Psoas muscle (tissue), 7 donors: ENCODE measurements at regions not wholly inside any gene's neighbourhood (a gene's known extent, or its start where the extent isn't known, plus 50 kb on each side); places are given as distances from the start of the nearest gene placed in this dataset.

Experiments used
- ATAC-seq, 4 donors: fragments of 200-7000 bp; cut with Tn5 transposase; one replicate each; pipeline ENCODE4 v1.9.1; 2020; ENCODE audit warnings: moderate library complexity in 3 of 4, mild to moderate bottlenecking in 2 of 4
- DNase-seq, 2 donors: peaks; one replicate each; pipeline ENCODE4 v3.0.0-alpha.2; 2020
- H3K27ac ChIP-seq: fragments of 200-600 bp; one replicate; pipeline ENCODE4 v1.8.0; 2022
- H3K27me3 ChIP-seq, 3 donors: fragments of 200-600 bp in 1 of 3; one replicate each; pipeline versions ENCODE4 v1.6.1 to v1.8.0; 2013 to 2022; ENCODE audit warnings: low read length in 2 of 3, mild to moderate bottlenecking in 2 of 3, moderate library complexity in 1 of 3; ENCODE audit not compliant: insufficient read depth in 3 of 3
- H3K36me3 ChIP-seq, 2 donors: fragments of 200-600 bp in 1 of 2; one replicate each; pipeline versions ENCODE4 v1.6.1 to v1.8.0; 2013 to 2022; ENCODE audit warnings: low read depth in 1 of 2, mild to moderate bottlenecking in 1 of 2, moderate library complexity in 1 of 2; ENCODE audit not compliant: insufficient read depth in 1 of 2
- H3K4me1 ChIP-seq: fragments of 200-600 bp; one replicate; pipeline ENCODE4 v1.8.0; 2022
- H3K4me3 ChIP-seq: fragments of 200-600 bp; one replicate; pipeline ENCODE4 v1.8.0; 2022; ENCODE audit warnings: mild to moderate bottlenecking
- H3K9me3 ChIP-seq: fragments of 200-600 bp; one replicate; pipeline ENCODE4 v1.8.0; 2022
- CTCF ChIP-seq: fragments of 200-600 bp; IDR thresholded peaks from one replicate; pipeline ENCODE4 v1.8.0; 2022; ENCODE audit warnings: antibody characterized with exemption
- WGBS, 3 donors: extraction: QIAGEN DNeasy Blood & Tissue Kit; methylation state at CpG; one replicate each; pipeline versions ENCODE4 v1.1.6 to v1.1.7; 2013; 5-methylcytosine and 5-hydroxymethylcytosine counted together
- intact Hi-C, 2 donors: fragments of 100-400 bp; cut with DNase I; formaldehyde crosslinking; loops; one replicate each; pipeline versions ENCODE4 v1.11.0 to v1.14.2; 2022
- donor health status: healthy with polysubstance abuse.
- donor health status: DM: no; HTN: no; CAD: no; lungs with moderate emphysema.
- donor health status: Bipolar disorder and iron deficiency.
- donor health status: healthy.
- donor health status: DM: yes; HTN: yes; CAD: no.
- donor health status: DM: no; HTN: no; CAD: no.
- donor health status: DM: yes; HTN: yes; CAD: no.

GRCh38 chr13:103726808-103727207 is 660.6 kb upstream of the SLC10A2 start:
- Histone ChIP-seq H3K27me3 (no peaks in the 10 kb centered on the region), H3K4me3 (no peak overlapping the region), H3K27ac (no peak overlapping the region), H3K36me3 (no peaks in the 10 kb centered on the region), H3K4me1 (peaks cover 6% of the 10 kb centered on the region), H3K9me3 (no peaks in the 10 kb centered on the region)
- no peak for DNase-seq
- intact Hi-C loops: no loop called here
- no peak for ATAC-seq
- TF ChIP-seq CTCF: no peak
- 66 to 81% (median 69%) methylated on average over 1 of the region's 1 CpG for WGBS, 3 donors

GRCh38 chr13:103716718-103717117 is 650.5 kb upstream of the SLC10A2 start:
- WGBS, 3 donors: 0 to 35% (median 0%) methylated on average over 1 of the region's 1 CpG
- Histone ChIP-seq H3K27ac (no peak overlapping the region), H3K4me3 (no peak overlapping the region), H3K4me1 (no peaks in the 10 kb centered on the region), H3K36me3 (no peaks in the 10 kb centered on the region), H3K27me3 (no peaks in the 10 kb centered on the region), H3K9me3 (no peaks in the 10 kb centered on the region)
- TF ChIP-seq CTCF: no peak
- DNase-seq: no peak
- ATAC-seq: no peak
- intact Hi-C loops: no loop called here

GRCh38 chr13:103715335-103715734 is 649.1 kb upstream of the SLC10A2 start:
- no peak for ATAC-seq
- no peaks in the 10 kb centered on the region for H3K9me3 ChIP-seq
- H3K27me3 ChIP-seq: no peaks in the 10 kb centered on the region
- no peak overlapping the region for H3K27ac ChIP-seq
- WGBS, 3 donors: 84 to 90% (median 87%) methylated on average over 5 of the region's 5 CpGs
- no peak overlapping the region for H3K4me3 ChIP-seq
- no peaks in the 10 kb centered on the region for H3K4me1 ChIP-seq
- no peak for DNase-seq
- intact Hi-C loops: no loop called here
- TF ChIP-seq CTCF: no peak
- no peaks in the 10 kb centered on the region for H3K36me3 ChIP-seq

- Histone ChIP-seq H3K4me3 (no peak overlapping the region), H3K27me3 (no peaks in the 10 kb centered on the region), H3K27ac (no peak overlapping the region), H3K36me3 (no peaks in the 10 kb centered on the region), H3K4me1 (no peaks in the 10 kb centered on the region), H3K9me3 (no peaks in the 10 kb centered on the region)
- intact Hi-C loops: no loop called here
- no peak for ATAC-seq
- WGBS, 3 donors: 91 to 93% (median 92%) methylated on average over 1 of the region's 1 CpG
- no peak for DNase-seq
- no peak for TF ChIP-seq CTCF
Measured at GRCh38 chr13:103703246-103703645, 637.0 kb upstream of the SLC10A2 start.

GRCh38 chr13:103698000-103698399 is 631.8 kb upstream of the SLC10A2 start:
- no peaks in the 10 kb centered on the region for H3K9me3 ChIP-seq
- intact Hi-C loops: no loop called here
- TF ChIP-seq CTCF: no peak
- no peaks in the 10 kb centered on the region for H3K4me1 ChIP-seq
- ATAC-seq (no peak), DNase-seq (no peak)
- H3K4me3 ChIP-seq: no peak overlapping the region
- H3K27me3 ChIP-seq: no peaks in the 10 kb centered on the region
- 71 to 74% (median 73%) methylated on average over 5 of the region's 5 CpGs for WGBS, 3 donors
- no peaks in the 10 kb centered on the region for H3K36me3 ChIP-seq
- no peak overlapping the region for H3K27ac ChIP-seq
